Loucy (cell line): ENCODE measurements at regions not wholly inside any gene's neighbourhood (a gene's known extent, or its start where the extent isn't known, plus 50 kb on each side); places are given as distances from the start of the nearest gene placed in this dataset.

ENCODE experiments used
- H2AFZ ChIP-seq: fragments of 200-600 bp; sonication (generic); 2 replicates; pipeline ENCODE4 v1.6.0; 2016; ENCODE audit warnings: antibody characterized with exemption, mild to moderate bottlenecking, low read length, moderate library complexity
- H3F3A ChIP-seq: fragments of 200-600 bp; 2 replicates; pipeline ENCODE4 v1.6.0; 2016; ENCODE audit warnings: antibody characterized with exemption, low read depth, mild to moderate bottlenecking
- H3K27me3 ChIP-seq: fragments of 200-600 bp; sonication (generic); 2 replicates; pipeline ENCODE4 v1.6.1; 2014; ENCODE audit warnings: low read length, mild to moderate bottlenecking; ENCODE audit not compliant: insufficient read depth, poor library complexity, severe bottlenecking
- H3K36me3 ChIP-seq: fragments of 200-600 bp; sonication (generic); 2 replicates; pipeline ENCODE4 v1.6.1; 2016; ENCODE audit warnings: low read length; ENCODE audit not compliant: insufficient read depth
- H3K4me1 ChIP-seq: fragments of 200-600 bp; sonication (generic); 2 replicates; pipeline ENCODE4 v1.5.1; 2014; ENCODE audit warnings: low read length, mild to moderate bottlenecking; ENCODE audit not compliant: insufficient read depth, poor library complexity, severe bottlenecking
- H3K4me2 ChIP-seq: fragments of 200-600 bp; sonication (generic); 2 replicates; pipeline ENCODE4 v1.6.0; 2014; ENCODE audit warnings: antibody characterized with exemption, low read length, low read depth, mild to moderate bottlenecking; ENCODE audit not compliant: poor library complexity, severe bottlenecking
- H3K4me3 ChIP-seq: fragments of 200-600 bp; sonication (generic); 2 replicates; pipeline ENCODE4 v1.5.1; 2014; ENCODE audit warnings: low read length, mild to moderate bottlenecking, mixed read lengths; ENCODE audit not compliant: poor library complexity, severe bottlenecking
- H3K79me2 ChIP-seq: fragments of 200-600 bp; sonication (generic); 2 replicates; pipeline ENCODE4 v1.6.1; 2014; ENCODE audit warnings: low read length; ENCODE audit not compliant: insufficient read depth
- H3K9ac ChIP-seq: fragments of 200-600 bp; sonication (generic); 2 replicates; pipeline ENCODE4 v1.6.0; 2014; ENCODE audit warnings: mild to moderate bottlenecking, low read depth, low read length, moderate library complexity; ENCODE audit not compliant: poor library complexity, severe bottlenecking
- H3K9me2 ChIP-seq: fragments of 200-600 bp; sonication (generic); replicated peaks from 2 replicates; pipeline ENCODE4 v1.6.1; 2016; ENCODE audit warnings: low read depth, low read length, mixed read lengths
- H3K9me3 ChIP-seq: fragments of 200-600 bp; sonication (generic); 2 replicates; pipeline ENCODE4 v1.6.1; 2014; ENCODE audit warnings: mild to moderate bottlenecking, antibody characterized with exemption, low read length, low read depth; ENCODE audit not compliant: insufficient read depth
- H4K20me1 ChIP-seq: fragments of 200-600 bp; sonication (generic); 2 replicates; pipeline ENCODE4 v1.6.0; 2014; ENCODE audit warnings: antibody characterized with exemption, low read length, mild to moderate bottlenecking; ENCODE audit not compliant: insufficient read depth, poor library complexity, severe bottlenecking
- CTCF ChIP-seq: fragments of 200-600 bp; sonication (generic); conservative IDR thresholded peaks from 2 replicates; pipeline ENCODE4 v1.5.1; 2014; ENCODE audit warnings: mild to moderate bottlenecking, antibody characterized with exemption, low read length
- EZH2phosphoT487 ChIP-seq: fragments of 200-600 bp; IDR thresholded peaks from 2 replicates; pipeline ENCODE4 v1.6.1; 2018; ENCODE audit warnings: antibody characterized with exemption, mild to moderate bottlenecking, moderate library complexity, borderline replicate concordance

GRCh38 chr15:79209116-79209515 lies 73.4 kb upstream of the ANKRD34C start:
- no peak for TF ChIP-seq EZH2phosphoT487
- TF ChIP-seq CTCF = no peak
- H4K20me1 ChIP-seq = no peaks in the 10 kb centered on the region
- H3K9me2 ChIP-seq = no peaks in the 10 kb centered on the region
- no peak overlapping the region for H3K9ac ChIP-seq
- H3K4me2 ChIP-seq = no peak overlapping the region
- no peak overlapping the region for H3K4me3 ChIP-seq
- H3F3A ChIP-seq = no peaks in the 10 kb centered on the region
- H2AFZ ChIP-seq = no peak overlapping the region
- H3K36me3 ChIP-seq = no peaks in the 10 kb centered on the region
- H3K4me1 ChIP-seq = no peaks in the 10 kb centered on the region
- no peaks in the 10 kb centered on the region for H3K27me3 ChIP-seq
- no peaks in the 10 kb centered on the region for H3K9me3 ChIP-seq
- no peaks in the 10 kb centered on the region for H3K79me2 ChIP-seq

- no peaks in the 10 kb centered on the region for H3K27me3 ChIP-seq
- H3K4me3 ChIP-seq = no peak overlapping the region
- no peaks in the 10 kb centered on the region for H3K9me2 ChIP-seq
- H3F3A ChIP-seq = no peaks in the 10 kb centered on the region
- no peaks in the 10 kb centered on the region for H3K79me2 ChIP-seq
- no peak overlapping the region for H3K4me2 ChIP-seq
- no peaks in the 10 kb centered on the region for H4K20me1 ChIP-seq
- no peaks in the 10 kb centered on the region for H3K4me1 ChIP-seq
- TF ChIP-seq CTCF = peak; percentile 59
- TF ChIP-seq EZH2phosphoT487 = no peak
- H2AFZ ChIP-seq = no peak overlapping the region
- no peak overlapping the region for H3K9ac ChIP-seq
- H3K36me3 ChIP-seq = no peaks in the 10 kb centered on the region
- H3K9me3 ChIP-seq = no peaks in the 10 kb centered on the region
Measured at GRCh38 chr15:79208179-79208578, 74.3 kb upstream of the ANKRD34C start.

GRCh38 chr15:79206940-79207339 lies 75.6 kb upstream of the ANKRD34C start:
- no peak for TF ChIP-seq EZH2phosphoT487
- TF ChIP-seq CTCF = no peak
- Histone ChIP-seq H4K20me1 (no peaks in the 10 kb centered on the region), H3K27me3 (no peaks in the 10 kb centered on the region), H3K9ac (no peak overlapping the region), H3K9me3 (no peaks in the 10 kb centered on the region), H3K36me3 (no peaks in the 10 kb centered on the region), H2AFZ (no peak overlapping the region), H3K4me3 (no peak overlapping the region), H3K9me2 (no peaks in the 10 kb centered on the region), H3K4me2 (no peak overlapping the region), H3F3A (no peaks in the 10 kb centered on the region), H3K4me1 (no peaks in the 10 kb centered on the region), H3K79me2 (no peaks in the 10 kb centered on the region)
